GM13977 (cell line): ENCODE measurements at regions not wholly inside any gene's neighbourhood (a gene's known extent, or its start where the extent isn't known, plus 50 kb on each side); places are given as distances from the start of the nearest gene placed in this dataset.

Experiments
- DNase-seq: peaks from one replicate; pipeline ENCODE4 v3.0.0; 2012; ENCODE audit warnings: low spot score
- in situ Hi-C: fragments of 300-500 bp; cut with MboI; formaldehyde crosslinking; loops from one replicate; pipeline ENCODE4 v1.12.0; 2022; ENCODE audit warnings: low sequenced_read_pairs, low pct_unique_long_range_greater_than_20kb, mixed read lengths, inconsistent platforms; ENCODE audit not compliant: unreplicated experiment
- TF ChIP-seq, protein P1 (sequence below): IDR thresholded peaks from 2 replicates; pipeline ENCODE4 v1.5.1; 2012; ENCODE audit warnings: mild to moderate bottlenecking, control low read depth; ENCODE audit not compliant: insufficient read depth; ENCODE audit errors: extremely low read depth, missing control alignments

DNA sequence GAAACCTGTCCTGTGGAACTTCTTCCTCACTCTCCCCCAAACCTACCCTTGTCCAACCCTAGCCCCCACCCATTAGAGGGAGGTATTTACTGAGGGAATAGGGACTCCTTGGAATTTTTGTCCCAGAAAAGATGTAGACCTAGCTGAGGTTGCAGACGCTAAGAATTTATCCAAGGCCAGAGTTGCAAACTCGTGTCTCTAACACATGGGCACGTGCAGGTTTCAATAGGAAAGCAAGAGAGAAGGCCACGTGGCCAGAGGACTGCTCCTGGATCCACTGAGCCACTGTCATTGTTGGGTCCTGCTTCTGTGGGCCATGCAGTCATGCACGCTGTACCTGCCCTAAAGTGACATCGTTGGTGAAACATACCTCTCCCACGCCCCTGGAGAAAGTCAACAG lies 243.4 kb upstream of the KCNG1 start:
- TF ChIP-seq, protein P1, sequence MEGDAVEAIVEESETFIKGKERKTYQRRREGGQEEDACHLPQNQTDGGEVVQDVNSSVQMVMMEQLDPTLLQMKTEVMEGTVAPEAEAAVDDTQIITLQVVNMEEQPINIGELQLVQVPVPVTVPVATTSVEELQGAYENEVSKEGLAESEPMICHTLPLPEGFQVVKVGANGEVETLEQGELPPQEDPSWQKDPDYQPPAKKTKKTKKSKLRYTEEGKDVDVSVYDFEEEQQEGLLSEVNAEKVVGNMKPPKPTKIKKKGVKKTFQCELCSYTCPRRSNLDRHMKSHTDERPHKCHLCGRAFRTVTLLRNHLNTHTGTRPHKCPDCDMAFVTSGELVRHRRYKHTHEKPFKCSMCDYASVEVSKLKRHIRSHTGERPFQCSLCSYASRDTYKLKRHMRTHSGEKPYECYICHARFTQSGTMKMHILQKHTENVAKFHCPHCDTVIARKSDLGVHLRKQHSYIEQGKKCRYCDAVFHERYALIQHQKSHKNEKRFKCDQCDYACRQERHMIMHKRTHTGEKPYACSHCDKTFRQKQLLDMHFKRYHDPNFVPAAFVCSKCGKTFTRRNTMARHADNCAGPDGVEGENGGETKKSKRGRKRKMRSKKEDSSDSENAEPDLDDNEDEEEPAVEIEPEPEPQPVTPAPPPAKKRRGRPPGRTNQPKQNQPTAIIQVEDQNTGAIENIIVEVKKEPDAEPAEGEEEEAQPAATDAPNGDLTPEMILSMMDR = no peak
- in situ Hi-C loops = no loop called here
- DNase-seq = no peak

DNA sequence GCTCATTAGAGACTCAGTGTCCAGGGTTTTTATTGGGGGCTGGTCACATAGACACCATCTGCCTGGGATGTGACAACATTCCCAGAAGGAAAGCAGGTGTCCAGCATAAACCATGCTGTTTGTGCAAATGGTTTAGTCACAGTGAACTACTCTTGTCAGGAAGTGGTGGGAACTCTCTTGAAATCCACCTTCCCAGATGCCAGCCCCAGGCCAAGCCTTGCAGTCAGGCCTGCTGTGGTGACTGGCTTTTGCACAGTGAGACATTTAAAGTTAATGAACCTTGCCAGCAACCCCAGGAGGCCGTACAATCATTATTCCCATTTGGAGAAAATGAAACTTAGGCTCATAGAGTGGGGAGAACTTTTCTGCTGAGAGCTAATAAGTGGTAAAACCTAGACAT lies 242.5 kb upstream of the KCNG1 start:
- no peak for DNase-seq
- in situ Hi-C loops = no loop called here
- TF ChIP-seq, protein P1 = no peak

DNA sequence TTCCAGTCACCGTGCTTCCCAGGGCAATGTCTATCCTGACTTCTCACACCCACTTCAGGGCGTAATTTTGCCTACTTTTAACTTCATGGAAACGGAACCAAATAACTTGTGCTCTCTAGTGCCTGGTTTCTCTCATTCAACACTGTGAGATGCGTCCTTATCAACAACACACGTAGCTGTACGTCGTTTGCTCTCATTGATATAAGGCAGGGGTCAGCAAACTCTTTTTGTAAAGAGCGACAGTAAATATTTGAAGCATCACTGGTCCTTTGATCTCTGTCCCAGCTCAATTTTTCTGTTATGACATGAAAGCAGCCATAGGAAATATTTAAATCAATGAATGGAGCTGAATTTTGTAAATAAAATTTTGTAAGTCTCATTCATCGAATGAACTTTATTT lies 239.3 kb upstream of the KCNG1 start:
- no peak for DNase-seq
- in situ Hi-C loops = no loop called here
- TF ChIP-seq, protein P1 = no peak

DNA sequence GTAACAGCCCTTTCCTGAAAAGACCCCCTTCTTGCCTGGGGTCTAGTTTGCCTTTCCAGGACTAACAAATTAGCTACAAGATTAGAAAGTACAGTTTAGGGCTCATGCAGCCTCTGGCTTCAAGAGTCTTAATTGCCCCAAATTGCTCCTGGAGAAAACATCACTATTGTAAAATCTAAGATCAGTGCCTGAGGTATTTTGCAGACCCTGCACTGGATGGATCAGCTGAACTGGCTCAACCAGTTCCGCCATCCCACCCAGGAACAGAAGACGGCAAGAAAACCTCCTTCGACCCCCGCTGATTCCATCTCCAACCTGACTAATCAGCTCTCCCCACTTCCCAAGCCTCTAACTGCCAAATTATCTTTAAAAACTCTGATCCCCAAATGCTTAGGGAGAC lies 236.5 kb upstream of the KCNG1 start:
- DNase-seq = no peak
- TF ChIP-seq, protein P1 = no peak
- in situ Hi-C loops = no loop called here

DNA sequence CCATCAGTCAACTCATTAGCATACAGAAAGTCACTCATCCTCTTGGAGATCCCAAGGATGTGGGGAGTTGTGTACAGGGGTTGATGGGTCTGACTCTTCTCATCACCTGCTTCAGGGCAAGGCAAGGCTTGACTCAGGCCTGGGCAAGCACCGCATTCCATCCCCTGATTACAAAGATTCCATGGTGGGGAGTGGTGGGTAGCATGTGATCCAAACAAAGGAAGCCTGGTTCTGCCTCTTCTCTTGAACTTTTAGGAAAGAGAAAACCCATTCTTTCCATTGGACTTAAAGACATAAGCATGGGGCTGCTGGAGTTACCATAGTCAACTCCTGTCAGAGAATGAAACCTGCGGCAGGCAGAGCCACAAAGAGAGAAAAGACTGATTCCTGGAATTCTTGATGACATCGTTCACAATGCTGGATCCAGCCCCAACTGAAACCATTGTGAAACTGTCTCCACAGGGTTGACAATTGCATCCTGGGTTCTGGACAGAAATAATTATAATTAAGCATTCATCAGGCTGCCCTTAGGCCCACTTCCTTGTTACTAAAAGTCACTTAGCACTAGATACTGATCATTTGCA lies 235.8 kb upstream of the KCNG1 start:
- DNase-seq = no peak
- in situ Hi-C loops = no loop called here
- TF ChIP-seq, protein P1 = no peak

DNA sequence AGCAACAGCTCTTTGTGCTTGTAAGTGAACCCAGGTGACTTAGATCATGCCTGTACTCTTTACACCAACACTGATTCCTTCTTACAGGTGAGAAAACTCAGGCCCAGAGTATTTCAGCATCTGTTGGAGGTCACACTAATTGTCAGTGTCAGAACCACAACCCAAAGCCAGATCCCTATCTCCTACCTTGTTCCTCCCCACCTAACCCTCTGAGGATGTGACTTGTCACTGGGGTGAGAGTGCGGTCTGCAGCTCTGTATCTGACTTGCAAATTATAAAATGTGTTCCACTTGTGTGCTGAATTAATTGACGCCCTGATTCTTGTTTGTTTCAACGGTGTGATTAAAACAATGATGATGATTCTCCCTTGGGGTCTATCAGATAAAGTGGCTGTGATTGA lies 232.5 kb upstream of the KCNG1 start:
- TF ChIP-seq, protein P1 = no peak
- DNase-seq = no peak
- in situ Hi-C loops = no loop called here

DNA sequence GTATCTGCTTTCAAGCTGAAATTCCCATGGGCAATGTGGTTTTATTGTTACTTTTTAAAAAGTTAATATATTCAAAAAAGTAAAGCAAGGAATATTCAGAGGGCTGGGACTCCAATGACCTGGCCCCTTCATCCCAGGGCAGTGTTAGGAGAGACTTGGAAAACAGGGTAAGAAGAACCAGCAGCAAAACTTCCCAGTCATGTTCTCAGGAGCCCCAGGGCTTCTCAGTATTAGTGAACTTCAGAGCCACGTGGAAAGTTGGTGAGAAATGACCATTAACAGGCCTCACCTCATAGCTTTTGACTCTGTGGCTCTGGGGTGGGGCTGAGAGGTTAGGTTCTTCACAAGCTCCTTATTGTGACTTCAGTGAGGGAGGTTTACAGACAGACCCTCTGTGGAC lies 230.4 kb upstream of the KCNG1 start:
- TF ChIP-seq, protein P1 = no peak
- no peak for DNase-seq
- in situ Hi-C loops = no loop called here
